T follicular helper cell (primary cell): ENCODE measurements at regions not wholly inside any gene's neighbourhood (a gene's known extent, or its start where the extent isn't known, plus 50 kb on each side); places are given as distances from the start of the nearest gene placed in this dataset.

Source experiments
- DNase-seq: peaks from one replicate; pipeline ENCODE4 v3.0.0-alpha.2; 2020; ENCODE audit warnings: low read depth

- no peak for DNase-seq
Observed at GRCh38 chr10:128375171-128375570, 248.9 kb upstream of the MKI67 start.

DNA sequence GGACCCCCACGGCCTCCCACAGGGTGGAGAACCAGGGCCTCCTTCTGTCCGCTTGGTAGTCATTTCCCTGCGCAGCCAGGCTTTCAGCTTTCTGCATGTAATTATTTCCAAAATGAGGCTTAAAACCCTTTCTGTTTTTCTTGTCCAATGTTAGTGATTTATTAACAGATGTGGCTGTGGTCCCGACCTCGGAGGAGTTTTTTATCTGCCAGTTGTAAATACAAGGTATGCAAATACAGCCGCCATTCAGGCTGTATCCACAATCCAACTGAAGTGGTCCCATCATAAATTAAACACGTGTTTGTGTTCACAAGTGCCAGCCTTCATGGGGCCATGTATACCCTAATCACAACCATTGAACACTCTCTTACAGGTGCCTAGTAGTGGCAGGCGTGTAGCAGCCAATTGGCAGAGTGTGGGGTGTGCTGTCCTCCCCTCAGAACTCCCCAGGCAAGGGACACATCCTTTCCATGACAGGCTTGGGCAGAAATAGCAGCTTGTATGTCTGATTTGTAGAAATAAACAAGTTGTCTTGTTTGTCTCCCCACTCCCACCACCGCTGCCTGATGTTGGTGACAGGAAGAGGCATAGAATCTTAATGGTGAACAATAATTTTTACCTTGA lies 251.3 kb upstream of the MKI67 start:
- no peak for DNase-seq

DNA sequence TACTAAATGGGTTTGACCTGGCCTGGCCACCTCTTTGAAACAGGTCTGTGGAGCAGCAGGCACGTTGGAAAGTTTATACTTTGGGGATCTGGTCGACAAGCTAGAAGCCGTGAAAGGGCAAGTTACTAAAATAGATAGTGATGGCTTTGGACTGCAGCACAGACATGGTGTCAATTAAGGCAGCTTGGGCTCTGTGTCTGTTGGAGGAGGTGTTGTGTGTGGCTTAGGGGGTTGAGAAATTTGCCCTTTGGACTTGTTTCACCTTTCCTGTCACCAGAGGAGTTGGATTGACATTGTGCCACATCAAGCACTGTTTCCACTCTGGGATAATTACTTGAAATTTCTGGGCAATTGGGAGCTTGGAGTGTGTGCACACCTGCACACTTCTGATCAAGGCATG lies 251.8 kb upstream of the MKI67 start:
- no peak for DNase-seq

- no peak for DNase-seq
Observed at GRCh38 chr10:128380946-128381345, 254.7 kb upstream of the MKI67 start.

- DNase-seq, result no peak
Observed at GRCh38 chr10:128382225-128382624, 256.0 kb upstream of the MKI67 start.

GRCh38 chr10:128384831-128385230 lies 258.6 kb upstream of the MKI67 start:
- DNase-seq, result no peak

DNA sequence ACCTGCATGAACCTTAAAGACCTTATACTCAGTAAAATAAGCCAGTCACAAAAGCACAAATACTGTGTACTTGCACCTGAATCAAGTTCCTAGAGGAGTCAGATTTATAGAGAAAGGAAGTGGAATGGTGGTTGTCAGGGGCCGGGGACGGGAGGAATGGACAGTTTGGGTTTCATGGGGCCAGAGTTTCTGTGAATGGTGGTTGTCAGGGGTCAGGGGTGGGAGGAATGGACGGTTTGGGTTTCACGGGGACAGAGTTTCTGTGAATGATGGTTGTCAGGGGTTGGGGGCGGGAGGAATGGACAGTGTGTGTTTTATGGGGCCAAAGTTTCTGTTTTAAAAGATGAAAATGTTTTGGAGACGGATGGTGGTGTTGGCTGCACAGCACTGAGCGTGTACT lies 260.0 kb upstream of the MKI67 start:
- no peak for DNase-seq

DNA sequence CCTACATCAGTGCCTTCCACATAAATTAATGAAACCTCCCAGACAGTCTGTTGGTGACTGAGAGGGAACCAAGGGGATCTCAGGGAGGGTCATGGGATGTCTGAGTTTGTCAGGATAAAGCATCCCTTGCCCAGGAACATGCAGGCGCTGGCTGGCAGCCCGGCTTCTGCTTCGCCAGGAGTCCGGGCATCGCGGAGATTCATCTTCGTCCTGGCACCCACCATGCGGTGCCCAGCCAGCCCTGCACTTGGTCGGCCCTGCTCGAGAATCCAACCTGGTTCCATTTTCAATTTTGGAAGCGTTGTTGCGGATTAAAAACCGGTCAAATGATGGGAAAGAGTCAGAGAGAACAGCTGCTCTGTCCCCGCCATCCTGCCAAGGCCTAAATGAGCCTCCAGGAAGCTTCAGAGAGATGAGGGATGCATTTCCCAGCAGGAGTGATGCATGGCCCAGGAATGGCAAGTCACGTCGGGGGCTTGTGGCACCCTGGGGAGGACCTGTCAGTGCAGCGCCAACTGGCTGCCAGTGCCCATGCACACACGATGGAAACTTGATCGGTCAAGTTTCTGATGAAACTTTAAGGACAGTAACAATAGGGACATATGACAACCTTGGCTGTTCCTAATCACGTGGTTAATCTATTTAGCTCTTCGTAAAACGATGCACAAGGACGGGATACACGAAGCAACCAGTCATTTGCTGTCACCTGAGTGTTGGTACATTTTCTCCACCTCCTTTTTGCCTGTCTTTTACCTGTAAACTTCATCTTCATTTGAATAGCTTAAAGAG lies 260.8 kb upstream of the MKI67 start:
- no peak for DNase-seq

DNA sequence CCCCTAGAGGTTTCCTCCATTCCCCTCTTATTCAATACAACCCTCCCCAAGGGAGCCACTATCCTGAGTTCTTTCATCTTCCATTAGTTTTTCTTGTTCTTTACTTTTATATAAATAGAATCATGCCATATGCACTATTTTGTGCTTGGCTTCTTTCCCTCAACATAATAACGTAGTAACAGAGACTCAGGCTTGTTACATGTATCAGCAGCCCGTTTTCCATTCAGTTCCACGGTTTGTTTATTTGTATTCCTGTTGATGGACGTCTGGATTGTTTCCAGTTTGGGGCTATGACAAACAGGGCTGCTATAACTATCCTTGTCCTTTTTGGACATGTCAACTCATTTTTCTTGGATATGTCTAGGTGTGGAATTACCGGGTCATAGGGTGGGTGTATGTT lies 264.4 kb upstream of the MKI67 start:
- DNase-seq, result no peak

DNA sequence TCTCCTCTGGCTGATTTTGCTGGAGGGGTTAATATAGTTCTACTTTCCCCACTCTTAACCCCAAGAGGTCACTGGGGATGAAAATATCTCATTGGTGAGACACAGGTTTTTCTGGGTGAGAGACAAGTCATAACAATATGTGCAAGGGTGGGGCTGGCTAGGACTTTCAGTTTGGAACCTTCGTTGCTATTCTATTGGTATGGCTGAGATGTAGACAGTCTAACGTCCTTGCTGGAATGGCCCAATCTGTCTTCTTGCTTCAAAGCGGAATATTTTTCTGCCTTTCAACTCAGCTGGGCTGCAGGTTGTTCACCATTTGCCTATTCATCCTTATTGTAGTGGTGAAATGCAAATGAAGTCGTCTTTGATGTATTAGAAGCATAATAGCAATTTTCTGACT lies 267.3 kb upstream of the MKI67 start:
- no peak for DNase-seq

DNA sequence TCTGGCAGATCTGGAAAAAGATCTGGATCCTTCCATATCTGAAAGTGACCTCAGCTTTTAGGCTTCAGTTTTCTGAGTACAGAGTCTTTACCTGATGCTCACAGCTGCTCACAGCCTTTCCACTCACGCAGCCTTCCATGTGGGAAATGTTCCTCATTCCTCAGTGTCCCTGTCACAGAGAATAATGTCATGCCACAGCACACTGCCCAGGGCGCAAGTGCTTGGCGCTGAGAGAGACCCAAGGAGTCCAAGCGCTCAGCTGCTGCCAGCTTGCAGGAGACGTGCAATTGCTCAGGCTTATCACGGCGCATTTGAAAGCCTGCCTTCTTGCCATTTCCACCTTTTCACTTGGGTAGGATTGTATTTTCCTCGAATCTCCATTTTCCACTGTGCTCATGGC lies 271.9 kb upstream of the MKI67 start:
- no peak for DNase-seq

GRCh38 chr10:128398999-128399398 lies 272.8 kb upstream of the MKI67 start:
- no peak for DNase-seq

GRCh38 chr10:128400564-128400963 lies 274.3 kb upstream of the MKI67 start:
- no peak for DNase-seq

DNA sequence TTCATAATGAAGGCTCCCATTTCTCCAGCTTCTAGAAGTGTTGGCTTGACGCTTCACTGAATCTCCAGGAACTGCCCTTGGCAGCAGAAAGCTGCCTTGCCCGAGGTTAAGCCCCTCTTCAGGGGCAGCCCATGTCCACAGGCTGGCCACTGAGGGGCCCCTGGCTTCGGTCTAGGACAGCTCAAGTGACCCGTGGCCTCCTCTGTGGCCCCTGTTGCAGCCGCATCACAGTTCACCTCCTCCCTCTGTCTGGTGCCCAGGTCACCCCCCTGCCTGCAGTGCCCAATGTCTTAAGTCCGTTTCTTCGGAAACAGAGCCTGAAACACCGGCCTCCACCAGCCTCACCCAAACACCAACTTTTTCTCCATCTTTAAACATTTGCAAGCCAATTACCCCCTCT lies 279.2 kb upstream of the MKI67 start:
- DNase-seq, result no peak

DNA sequence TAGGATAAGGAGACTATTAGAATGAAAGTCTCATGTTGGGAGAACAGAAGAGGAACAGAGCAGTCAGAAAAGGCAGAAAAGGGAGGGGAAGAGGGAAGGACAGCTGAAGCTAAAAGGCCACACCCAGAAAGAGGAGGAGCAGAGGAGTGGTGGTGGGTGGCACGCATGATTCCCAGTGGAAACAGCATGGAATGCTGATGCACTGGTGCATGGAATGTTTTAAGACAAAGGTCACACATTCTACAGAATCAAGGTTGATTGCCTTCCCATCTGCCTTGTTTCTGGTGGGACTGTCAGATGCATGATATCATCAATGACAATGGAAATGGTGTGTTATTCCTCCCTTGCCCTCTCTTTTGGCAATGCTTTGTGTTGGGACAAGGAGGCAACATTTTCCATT lies 285.4 kb upstream of the MKI67 start:
- DNase-seq, result no peak

DNA sequence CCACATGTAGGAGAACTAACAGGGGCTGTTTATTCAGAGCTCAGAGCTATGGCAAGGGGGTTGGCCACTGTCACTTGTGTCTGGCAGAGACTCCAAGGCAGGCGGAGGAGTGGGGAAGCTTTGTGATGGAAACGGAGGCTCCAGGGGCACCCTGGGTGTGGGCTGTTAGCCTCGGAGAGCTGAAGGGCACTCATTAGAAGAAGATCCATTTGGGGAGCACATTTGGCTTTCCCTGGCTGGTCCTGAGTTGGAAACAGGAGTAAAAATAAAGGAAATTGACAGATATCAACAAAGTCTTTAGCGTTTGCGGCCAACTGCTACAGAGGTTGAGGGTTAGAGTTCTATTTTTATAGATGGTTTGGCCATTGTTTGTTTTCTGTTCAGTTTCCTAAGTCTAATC lies 288.3 kb upstream of the MKI67 start:
- no peak for DNase-seq

DNA sequence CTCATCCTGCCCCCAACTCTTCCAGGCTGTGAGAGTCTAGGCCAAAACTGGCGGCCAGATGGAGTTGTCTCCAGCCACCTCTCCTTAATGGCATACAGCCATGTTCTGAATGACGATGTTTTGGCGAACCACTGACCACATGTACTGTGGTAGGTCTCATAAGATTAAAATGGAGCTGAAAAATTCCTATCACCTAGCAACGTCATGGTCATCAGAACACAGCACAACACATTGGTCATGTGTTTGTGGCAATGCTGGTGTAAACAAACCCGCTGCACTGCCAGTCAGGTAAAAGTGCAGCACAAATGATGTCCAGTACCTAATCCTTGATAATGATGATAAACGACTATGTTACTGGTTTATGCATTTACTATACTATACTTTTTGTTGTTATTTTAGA lies 290.0 kb upstream of the MKI67 start:
- DNase-seq, result no peak

- no peak for DNase-seq
Observed at GRCh38 chr10:128417826-128418225, 291.6 kb upstream of the MKI67 start.

- no peak for DNase-seq
Observed at GRCh38 chr10:128418819-128419218, 292.6 kb upstream of the MKI67 start.

- no peak for DNase-seq
Observed at GRCh38 chr10:128419466-128420019, 293.3 kb upstream of the MKI67 start.

DNA sequence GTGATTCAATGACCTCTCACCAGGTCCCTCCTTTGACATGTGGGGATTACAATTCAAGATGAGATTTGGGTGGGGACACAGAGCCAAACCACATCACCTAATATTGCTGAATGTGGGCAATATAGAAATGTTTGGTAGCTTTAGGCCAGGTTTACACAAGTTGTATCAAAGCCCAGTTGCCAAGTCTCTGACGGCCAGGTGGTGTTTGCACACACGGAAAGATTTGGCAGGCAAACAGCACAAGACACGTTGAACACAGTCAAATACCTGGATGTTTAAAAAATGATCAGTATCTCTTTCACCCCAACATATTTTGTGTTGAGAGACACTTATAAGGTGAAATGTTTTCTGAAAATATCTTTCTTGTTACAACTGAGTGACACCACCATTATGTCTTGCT lies 294.4 kb upstream of the MKI67 start:
- DNase-seq, result no peak

DNA sequence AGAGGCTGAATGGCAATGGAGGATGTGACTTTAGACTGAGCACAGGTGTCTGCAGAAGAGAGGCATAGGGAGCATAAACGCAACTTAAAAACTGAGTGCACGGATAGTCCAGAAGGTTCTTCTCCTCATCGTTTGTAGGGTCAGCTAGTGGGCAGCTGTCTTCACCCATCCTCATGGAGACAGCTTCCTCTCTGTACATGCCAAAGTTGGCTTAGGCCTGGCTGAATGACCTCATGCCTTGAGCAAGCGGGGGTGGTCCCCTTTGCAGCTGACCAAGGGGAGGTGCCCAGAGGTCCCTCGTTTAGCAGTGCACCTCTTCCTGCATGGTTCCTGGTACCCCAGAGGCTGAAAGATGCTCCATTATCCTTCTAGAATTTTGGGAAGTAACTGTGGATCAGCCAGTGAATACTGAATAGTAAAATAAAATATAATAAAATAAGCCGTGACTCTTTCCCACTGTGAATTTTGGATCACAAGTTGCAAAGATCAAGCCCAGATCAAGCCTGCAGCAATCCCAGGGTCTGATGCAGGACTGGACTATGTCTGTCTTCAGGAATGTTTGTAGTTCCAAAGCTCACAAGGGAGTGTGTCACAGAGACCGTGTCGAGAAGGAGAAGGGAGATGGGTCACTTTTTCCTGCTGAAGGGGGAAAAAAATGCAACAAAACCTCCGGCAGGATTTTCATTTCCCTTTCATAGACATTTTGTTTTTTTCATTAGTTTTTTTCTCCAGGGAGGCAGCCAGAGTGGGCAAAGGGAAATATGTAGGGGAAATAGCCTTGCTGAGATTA lies 295.3 kb upstream of the MKI67 start:
- DNase-seq, result no peak

DNA sequence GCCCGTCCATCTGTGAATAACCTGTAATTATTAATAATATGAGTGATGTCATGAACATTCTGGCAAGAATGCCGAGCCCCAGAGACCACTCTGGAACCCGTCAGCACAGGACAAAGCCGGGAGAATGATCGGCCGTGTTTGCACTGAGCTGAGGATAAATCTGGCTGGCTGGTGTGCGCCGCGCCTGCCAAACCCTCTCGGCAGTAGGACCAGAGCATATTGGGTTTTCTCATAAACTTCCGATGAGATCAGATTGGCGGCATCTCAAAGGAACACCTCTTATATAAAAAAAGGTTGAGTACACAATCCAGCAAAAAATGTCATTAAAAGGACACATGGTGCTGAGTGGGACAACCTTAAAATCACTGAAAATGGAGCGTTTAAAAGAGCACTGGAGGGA lies 296.0 kb upstream of the MKI67 start:
- no peak for DNase-seq
